ENCODE measurements at regions not wholly inside any gene's neighbourhood (a gene's known extent, or its start where the extent isn't known, plus 50 kb on each side); places are given as distances from the start of the nearest gene placed in this dataset.

GRCh38 chr2:173684896-173685459 is 280.2 kb downstream of the SP3 start:
- H3K9me2 ChIP-seq (replicated peaks; ENCODE audit: control insufficient read depth, low read length) = no peaks in the 10 kb centered on the region
- H3K79me2 ChIP-seq (ENCODE audit: control insufficient read depth, low read length) = no peaks in the 10 kb centered on the region

GRCh38 chr2:173690349-173690748 is 274.8 kb downstream of the SP3 start:
- no peaks in the 10 kb centered on the region for H4K20me1 ChIP-seq (ENCODE audit: control insufficient read depth, insufficient read depth, low read depth, low read length)
- H3K4me3 ChIP-seq (ENCODE audit: low read length) = no peak overlapping the region
- H3K36me3 ChIP-seq (ENCODE audit: control insufficient read depth, low read length) = no peaks in the 10 kb centered on the region
- TF ChIP-seq CTCF (IDR thresholded peaks at IDR 0.05; ENCODE audit: low read depth, low read length, poor library complexity, severe bottlenecking) (no peak), EZH2phosphoT487 (IDR thresholded peaks at IDR 0.05; ENCODE audit: borderline replicate concordance, low read length) (no peak)
- H3F3A ChIP-seq (ENCODE audit: control insufficient read depth, insufficient read depth) = no peaks in the 10 kb centered on the region
- no peaks in the 10 kb centered on the region; the same call in 1 of the 2 replicates for H3K27me3 ChIP-seq (ENCODE audit: control insufficient read depth, low read length)
- H3K4me2 ChIP-seq (ENCODE audit: low read length) = no peak overlapping the region
- H3K4me1 ChIP-seq (ENCODE audit: control insufficient read depth, low read length) = no peaks in the 10 kb centered on the region
- H3K27ac ChIP-seq (ENCODE audit: low read depth, low read length) = no peak overlapping the region
- no peaks in the 10 kb centered on the region for H3K9me3 ChIP-seq (ENCODE audit: control insufficient read depth, insufficient read depth, low read length)
- H3K79me2 ChIP-seq (ENCODE audit: control insufficient read depth, low read length) = no peaks in the 10 kb centered on the region
- H3K9me2 ChIP-seq (replicated peaks; ENCODE audit: control insufficient read depth, low read length) = no peaks in the 10 kb centered on the region

More at GRCh38 chr2:173684896-173685459, 280.2 kb downstream of the SP3 start:
- no peaks in the 10 kb centered on the region for H3K9me3 ChIP-seq (ENCODE audit: control insufficient read depth, insufficient read depth, low read length)
- H3K4me3 ChIP-seq (ENCODE audit: low read length) = no peak overlapping the region
- no peak overlapping the region for H3K27ac ChIP-seq (ENCODE audit: low read depth, low read length)
- no peaks in the 10 kb centered on the region for H3K4me1 ChIP-seq (ENCODE audit: control insufficient read depth, low read length)
- no peaks in the 10 kb centered on the region for H3K36me3 ChIP-seq (ENCODE audit: control insufficient read depth, low read length)
- no peak overlapping the region for H3K4me2 ChIP-seq (ENCODE audit: low read length)
- peaks cover 5% of the 10 kb centered on the region for H3K27me3 ChIP-seq (ENCODE audit: control insufficient read depth, low read length)
- H4K20me1 ChIP-seq (ENCODE audit: control insufficient read depth, insufficient read depth, low read depth, low read length) = no peaks in the 10 kb centered on the region
- no peak for TF ChIP-seq EZH2phosphoT487 (IDR thresholded peaks at IDR 0.05; ENCODE audit: borderline replicate concordance, low read length)
- TF ChIP-seq CTCF (IDR thresholded peaks at IDR 0.05; ENCODE audit: low read depth, low read length, poor library complexity, severe bottlenecking) = no peak
- no peaks in the 10 kb centered on the region for H3F3A ChIP-seq (ENCODE audit: control insufficient read depth, insufficient read depth)

- H3K79me2 ChIP-seq (ENCODE audit: control insufficient read depth, low read length) = no peaks in the 10 kb centered on the region
- H3K36me3 ChIP-seq (ENCODE audit: control insufficient read depth, low read length) = no peaks in the 10 kb centered on the region
- no peak overlapping the region for H3K4me3 ChIP-seq (ENCODE audit: low read length)
- no peaks in the 10 kb centered on the region for H3F3A ChIP-seq (ENCODE audit: control insufficient read depth, insufficient read depth)
- H3K9me2 ChIP-seq (replicated peaks; ENCODE audit: control insufficient read depth, low read length) = no peaks in the 10 kb centered on the region
- TF ChIP-seq CTCF (IDR thresholded peaks at IDR 0.05; ENCODE audit: low read depth, low read length, poor library complexity, severe bottlenecking) (no peak), EZH2phosphoT487 (IDR thresholded peaks at IDR 0.05; ENCODE audit: borderline replicate concordance, low read length) (no peak)
- H3K4me2 ChIP-seq (ENCODE audit: low read length) = no peak overlapping the region
- H3K4me1 ChIP-seq (ENCODE audit: control insufficient read depth, low read length) = no peaks in the 10 kb centered on the region
- H3K9me3 ChIP-seq (ENCODE audit: control insufficient read depth, insufficient read depth, low read length) = no peaks in the 10 kb centered on the region
- no peaks in the 10 kb centered on the region for H4K20me1 ChIP-seq (ENCODE audit: control insufficient read depth, insufficient read depth, low read depth, low read length)
- no peak overlapping the region for H3K27ac ChIP-seq (ENCODE audit: low read depth, low read length)
- no peaks in the 10 kb centered on the region for H3K27me3 ChIP-seq (ENCODE audit: control insufficient read depth, low read length)
Observed at GRCh38 chr2:173692068-173692467, 273.1 kb downstream of the SP3 start.
